H1 (cell line): ENCODE measurements at regions not wholly inside any gene's neighbourhood (a gene's known extent, or its start where the extent isn't known, plus 50 kb on each side); places are given as distances from the start of the nearest gene placed in this dataset.

ENCODE experiments used
- CTCF ChIA-PET: fragments of 300-600 bp; sonication (Branson Sonifier 250); formaldehyde crosslinking; loops from one replicate; lab custom pipeline; 2021; ENCODE audit not compliant: partially characterized antibody; lab: Charles Lee
- POLR2A ChIA-PET: fragments of 300-600 bp; sonication (Branson Sonifier 250); formaldehyde crosslinking; loops from one replicate; lab custom pipeline; 2021; ENCODE audit warnings: inconsistent platforms; ENCODE audit not compliant: partially characterized antibody; lab: Charles Lee
- DNase-seq, 2 experiments: peaks; one replicate each; pipeline versions ENCODE4 v3.0.0 to v3.0.0-alpha.2; 2010 to 2022; ENCODE audit warnings: low spot score in 2 of 2, low read depth in 1 of 2, mixed read lengths in 1 of 2
- FAIRE-seq: peaks from 2 replicates; lab custom pipeline; 2011; peaks lifted over from hg19 to GRCh38; lab: Jason Lieb, UNC
- H2AFZ ChIP-seq: 2 replicates; pipeline ENCODE4 v1.8.1; 2012; ENCODE audit warnings: low read length, inconsistent platforms
- H2AK5ac ChIP-seq: 2 replicates; pipeline ENCODE4 v1.6.1; 2013; ENCODE audit warnings: low read depth, low read length
- H2BK120ac ChIP-seq: replicated peaks from 2 replicates; pipeline ENCODE3; 2013; ENCODE audit warnings: low read depth, low read length, inconsistent platforms
- H2BK12ac ChIP-seq: 2 replicates; pipeline ENCODE4 v1.6.1; 2013; ENCODE audit warnings: low read depth, low read length
- H2BK15ac ChIP-seq: 2 replicates; pipeline ENCODE4 v1.6.1; 2013; ENCODE audit warnings: low read length
- H2BK20ac ChIP-seq: 2 replicates; pipeline ENCODE4 v1.6.1; 2013; ENCODE audit warnings: low read length
- H2BK5ac ChIP-seq: 2 replicates; pipeline ENCODE4 v1.6.1; 2013; ENCODE audit warnings: low read depth, low read length
- H3K14ac ChIP-seq: 2 replicates; pipeline ENCODE4 v1.6.1; 2013; ENCODE audit warnings: inconsistent platforms; ENCODE audit not compliant: insufficient read length
- H3K18ac ChIP-seq: 2 replicates; pipeline ENCODE4 v1.6.1; 2013; ENCODE audit warnings: low read length; ENCODE audit errors: extremely low read depth
- H3K23ac ChIP-seq: 2 replicates; pipeline ENCODE4 v1.6.1; 2013; ENCODE audit warnings: inconsistent platforms; ENCODE audit not compliant: insufficient read length
- H3K23me2 ChIP-seq: 2 replicates; pipeline ENCODE4 v1.6.1; 2013; ENCODE audit warnings: low read depth, low read length
- H3K27ac ChIP-seq: 2 replicates; pipeline ENCODE4 v1.6.1; 2011; ENCODE audit warnings: low read depth, low read length, inconsistent platforms
- H3K27me3 ChIP-seq, 4 experiments: replicated peaks in 1 of 4; 1 replicate in 1 of 4; 2 replicates in 3 of 4; pipeline versions ENCODE4 v1.6.1 to v1.8.1; 2011 to 2013; ENCODE audit warnings: low read length in 3 of 4, mild to moderate bottlenecking in 3 of 4, inconsistent platforms in 2 of 4, mixed read lengths in 2 of 4, moderate library complexity in 1 of 4; ENCODE audit not compliant: control insufficient read depth in 3 of 4, insufficient read depth in 3 of 4; ENCODE audit errors: extremely low read depth in 1 of 4
- H3K36me3 ChIP-seq, 4 experiments: 2 replicates each; pipeline versions ENCODE4 v1.6.1 to v1.8.1; 2011 to 2013; ENCODE audit warnings: mild to moderate bottlenecking in 4 of 4, low read length in 3 of 4, moderate library complexity in 2 of 4, control low read depth in 1 of 4, inconsistent platforms in 1 of 4; ENCODE audit not compliant: insufficient read depth in 4 of 4, control insufficient read depth in 2 of 4
- H3K4ac ChIP-seq: replicated peaks from 2 replicates; pipeline ENCODE3; 2013; ENCODE audit warnings: low read length, low read depth, mixed read lengths, inconsistent platforms; ENCODE audit not compliant: insufficient read length
- H3K4me1 ChIP-seq, 4 experiments: replicated peaks in 1 of 4; 1 replicate in 1 of 4; 2 replicates in 3 of 4; pipeline versions ENCODE4 v1.6.1 to v1.8.1; 2011 to 2013; ENCODE audit warnings: low read length in 3 of 4, inconsistent platforms in 2 of 4, mixed read lengths in 1 of 4; ENCODE audit not compliant: insufficient read depth in 4 of 4, control insufficient read depth in 3 of 4
- H3K4me2 ChIP-seq, 2 experiments: 2 replicates each; pipeline versions ENCODE4 v1.6.1 to v1.8.1; 2011 to 2013; ENCODE audit warnings: low read depth in 2 of 2, low read length in 2 of 2, control low read depth in 1 of 2, inconsistent platforms in 1 of 2, mild to moderate bottlenecking in 1 of 2; ENCODE audit not compliant: insufficient read depth in 1 of 2
- H3K4me3 ChIP-seq, 4 experiments: fragments of 200-600, 300-600 bp in 1 of 4; sonication (generic), shearing (Covaris generic), sonication (Bioruptor Twin) in 1 of 4; 2 replicates each; pipeline versions ENCODE4 v1.5.1 to v1.8.1; 2011 to 2016; ENCODE audit warnings: low read length in 4 of 4, low read depth in 3 of 4, control low read depth in 2 of 4, inconsistent platforms in 2 of 4, mild to moderate bottlenecking in 2 of 4, mixed read lengths in 1 of 4, moderate library complexity in 1 of 4; ENCODE audit not compliant: insufficient read depth in 2 of 4; ENCODE audit errors: extremely low read depth in 1 of 4
- H3K56ac ChIP-seq: replicated peaks from 2 replicates; pipeline ENCODE3; 2013; ENCODE audit warnings: low read depth, mild to moderate bottlenecking, mixed read lengths, low read length, inconsistent platforms; ENCODE audit not compliant: insufficient read length
- H3K79me1 ChIP-seq: 2 replicates; pipeline ENCODE4 v1.6.1; 2013; ENCODE audit warnings: low read depth, low read length, control low read depth
- H3K79me2 ChIP-seq, 2 experiments: 2 replicates each; pipeline versions ENCODE4 v1.6.1 to v1.8.1; 2012 to 2013; ENCODE audit warnings: low read length in 2 of 2, mild to moderate bottlenecking in 2 of 2, inconsistent platforms in 1 of 2; ENCODE audit not compliant: insufficient read depth in 2 of 2, control insufficient read depth in 1 of 2
- H3K9ac ChIP-seq, 4 experiments: replicated peaks in 1 of 4; 1 replicate in 1 of 4; 2 replicates in 3 of 4; pipeline versions ENCODE4 v1.6.1 to v1.8.1; 2011 to 2013; ENCODE audit warnings: low read depth in 3 of 4, low read length in 3 of 4, control low read depth in 2 of 4, mild to moderate bottlenecking in 2 of 4, moderate library complexity in 2 of 4, inconsistent platforms in 1 of 4; ENCODE audit errors: extremely low read depth in 1 of 4
- H3K9me3 ChIP-seq, 2 experiments: 2 replicates each; pipeline versions ENCODE4 v1.6.1 to v1.8.1; 2012 to 2013; ENCODE audit warnings: mild to moderate bottlenecking in 2 of 2, moderate library complexity in 2 of 2, control low read depth in 1 of 2, inconsistent platforms in 1 of 2, low read depth in 1 of 2, low read length in 1 of 2, mixed read lengths in 1 of 2; ENCODE audit not compliant: insufficient read depth in 2 of 2
- H4K20me1 ChIP-seq, 2 experiments: replicated peaks in 1 of 2; 2 replicates each; pipeline versions ENCODE3 to v1.8.1; 2011 to 2013; ENCODE audit warnings: inconsistent platforms in 2 of 2, low read length in 2 of 2, mild to moderate bottlenecking in 1 of 2; ENCODE audit not compliant: insufficient read depth in 2 of 2, control insufficient read depth in 1 of 2
- H4K5ac ChIP-seq: 2 replicates; pipeline ENCODE4 v1.6.1; 2013; ENCODE audit warnings: low read length, low read depth, mixed read lengths, inconsistent platforms; ENCODE audit not compliant: insufficient read length
- H4K8ac ChIP-seq: 2 replicates; pipeline ENCODE4 v1.8.0; 2013; ENCODE audit warnings: mild to moderate bottlenecking, moderate library complexity, low read length, inconsistent platforms; ENCODE audit not compliant: insufficient read depth; ENCODE audit errors: extremely low read depth
- H4K91ac ChIP-seq: replicated peaks from 2 replicates; pipeline ENCODE3; 2013; ENCODE audit warnings: low read length, mixed read lengths, inconsistent platforms; ENCODE audit not compliant: insufficient read length
- GABPA ChIP-seq: IDR thresholded peaks from 2 replicates; pipeline ENCODE4 v1.6.1; 2011; ENCODE audit warnings: mild to moderate bottlenecking, low read length, moderate library complexity, borderline replicate concordance; ENCODE audit not compliant: insufficient read depth
- WGBS, 2 experiments: shearing (Covaris generic) in 1 of 2; methylation state at CpG; one replicate each; pipeline versions ENCODE4 v1.1.6 to v1.1.7; 2013 to 2015; ENCODE audit warnings: low lambda C conversion rate in 2 of 2, mixed read lengths in 2 of 2, inconsistent platforms in 1 of 2, low coverage in 1 of 2, missing lambda C conversion rate in 1 of 2; ENCODE audit not compliant: insufficient replicate concordance in 2 of 2, insufficient coverage in 1 of 2, insufficient read length in 1 of 2; ENCODE audit errors: extremely low coverage in 1 of 2, missing lambda C conversion rate in 1 of 2; 5-methylcytosine and 5-hydroxymethylcytosine counted together

GRCh38 chr3:44090036-44090435, 151.7 kb upstream of the TOPAZ1 start:
- CTCF ChIA-PET, result interaction anchor here (1.1 kb wide), 1 partner anchor 208 kb away, joined by 4 read pairs; no protein-coding TSS in a partner anchor
- 79% methylated on average over 2 of the region's 2 CpGs; no CpG with 5 or more reads in 1 of the 2 experiments for WGBS, 2 experiments
- no peak for FAIRE-seq
- TF ChIP-seq GABPA, result no peak

More at GRCh38 chr3:44090036-44090435, 151.7 kb upstream of the TOPAZ1 start:
- no peak overlapping the region for H2BK120ac ChIP-seq
- H3K23ac ChIP-seq, result no peak overlapping the region
- H3K4me1 ChIP-seq, result no peaks in the 10 kb centered on the region
- H3K14ac ChIP-seq, result no peak overlapping the region
- H4K8ac ChIP-seq, result no peak overlapping the region
- no peak overlapping the region for H2AFZ ChIP-seq
- no peak overlapping the region for H3K18ac ChIP-seq
- H3K9me3 ChIP-seq, result no peaks in the 10 kb centered on the region
- no peak overlapping the region for H2BK5ac ChIP-seq
- H3K9ac ChIP-seq, result no peak overlapping the region
- no peak overlapping the region for H4K91ac ChIP-seq
- no peaks in the 10 kb centered on the region for H3K79me2 ChIP-seq
- no peaks in the 10 kb centered on the region for H3K27me3 ChIP-seq
- no peak overlapping the region for H2AK5ac ChIP-seq
- H3K4me2 ChIP-seq, result no peak overlapping the region
- H4K5ac ChIP-seq, result no peak overlapping the region
- H3K36me3 ChIP-seq, result no peaks in the 10 kb centered on the region
- DNase-seq, result no peak
- no peak overlapping the region for H2BK20ac ChIP-seq
- POLR2A ChIA-PET, result no interaction called here
- H2BK12ac ChIP-seq, result no peak overlapping the region
- no peak overlapping the region for H3K4me3 ChIP-seq
- H2BK15ac ChIP-seq, result no peak overlapping the region
- no peaks in the 10 kb centered on the region for H4K20me1 ChIP-seq
- no peaks in the 10 kb centered on the region for H3K79me1 ChIP-seq
- no peak overlapping the region for H3K27ac ChIP-seq
- no peaks in the 10 kb centered on the region for H3K23me2 ChIP-seq
- no peak overlapping the region for H3K4ac ChIP-seq
- H3K56ac ChIP-seq, result no peak overlapping the region
